ENCODE measurements at regions not wholly inside any gene's neighbourhood (a gene's known extent, or its start where the extent isn't known, plus 50 kb on each side); places are given as distances from the start of the nearest gene placed in this dataset.

GRCh38 chr1:21347072-21347581 lies 56.9 kb upstream of the ECE1 start:
- Histone ChIP-seq H2BK12ac (ENCODE audit: low read length) (no peak overlapping the region), H2BK120ac (ENCODE audit: insufficient read depth, low read length, poor library complexity) (no peak overlapping the region), H2AFZ (ENCODE audit: insufficient read depth, low read length, poor library complexity) (no peak overlapping the region), H3K4ac (ENCODE audit: low read depth, low read length) (no peak overlapping the region), H2AK5ac (ENCODE audit: low read length) (no peak overlapping the region), H4K12ac (ENCODE audit: low read depth, low read length) (no peak overlapping the region), H3K4me3 (ENCODE audit: low read depth, low read length) (no peak overlapping the region), H3K18ac (ENCODE audit: low read length) (no peak overlapping the region), H3K36me3 (ENCODE audit: control insufficient read depth in 1 of 2, insufficient read depth in 2 of 2, low read length in 2 of 2) (no peaks in the 10 kb centered on the region), H3K9me3 (ENCODE audit: insufficient read depth, low read depth, low read length) (no peaks in the 10 kb centered on the region), H3K27ac (ENCODE audit: low read depth, low read length) (no peak overlapping the region), H3K4me2 (ENCODE audit: low read length) (no peak overlapping the region), H3K14ac (ENCODE audit: low read length) (no peak overlapping the region), H3K4me1 (ENCODE audit: control insufficient read depth in 1 of 2, insufficient read depth in 2 of 2, low read length in 2 of 2) (peaks cover 12 to 21% of the 10 kb centered on the region in 2 experiments), H3K23ac (ENCODE audit: low read length) (no peak overlapping the region), H3K79me2 (ENCODE audit: control insufficient read depth, insufficient read depth, low read length, poor library complexity) (peaks cover 6% of the 10 kb centered on the region), H3K79me1 (ENCODE audit: low read length) (peaks cover 8% of the 10 kb centered on the region), H4K8ac (ENCODE audit: low read depth, low read length) (no peak overlapping the region), H3K9ac (ENCODE audit: low read length) (no peak overlapping the region), H3K27me3 (ENCODE audit: insufficient read depth, low read length) (no peaks in the 10 kb centered on the region), H2BK5ac (ENCODE audit: low read depth, low read length, poor library complexity) (no peak overlapping the region), H4K91ac (ENCODE audit: low read depth, low read length) (no peak overlapping the region)
- no peak for DNase-seq
- no CpG with 5 or more reads among the region's 8 CpGs for WGBS (ENCODE audit: extremely low coverage, insufficient coverage, insufficient read length)

- no CpG with 5 or more reads among the region's 13 CpGs for WGBS (ENCODE audit: extremely low coverage, insufficient coverage, insufficient read length)
- Histone ChIP-seq H3K79me2 (ENCODE audit: control insufficient read depth, insufficient read depth, low read length, poor library complexity) (peaks cover 6% of the 10 kb centered on the region), H2AFZ (ENCODE audit: insufficient read depth, low read length, poor library complexity) (no peak overlapping the region), H2BK12ac (ENCODE audit: low read length) (peak overlapping the region; percentile 1), H2BK5ac (ENCODE audit: low read depth, low read length, poor library complexity) (no peak overlapping the region), H4K91ac (ENCODE audit: low read depth, low read length) (no peak overlapping the region), H3K23ac (ENCODE audit: low read length) (no peak overlapping the region), H3K79me1 (ENCODE audit: low read length) (peaks cover 8% of the 10 kb centered on the region), H2BK120ac (ENCODE audit: insufficient read depth, low read length, poor library complexity) (no peak overlapping the region), H3K4me2 (ENCODE audit: low read length) (peak overlapping the region; percentile 84), H3K36me3 (ENCODE audit: control insufficient read depth in 1 of 2, insufficient read depth in 2 of 2, low read length in 2 of 2) (no peaks in the 10 kb centered on the region), H4K8ac (ENCODE audit: low read depth, low read length) (peak overlapping the region; percentile 14), H3K9me3 (ENCODE audit: insufficient read depth, low read depth, low read length) (no peaks in the 10 kb centered on the region), H3K4ac (ENCODE audit: low read depth, low read length) (no peak overlapping the region), H3K14ac (ENCODE audit: low read length) (no peak overlapping the region), H3K27ac (ENCODE audit: low read depth, low read length) (no peak overlapping the region), H4K12ac (ENCODE audit: low read depth, low read length) (peak overlapping the region; percentile 4), H3K4me1 (ENCODE audit: control insufficient read depth in 1 of 2, insufficient read depth in 2 of 2, low read length in 2 of 2) (peaks cover 12 to 21% of the 10 kb centered on the region in 2 experiments), H2AK5ac (ENCODE audit: low read length) (peak overlapping the region; percentile 11), H3K27me3 (ENCODE audit: insufficient read depth, low read length) (no peaks in the 10 kb centered on the region), H3K4me3 (ENCODE audit: low read depth, low read length) (no peak overlapping the region), H3K18ac (ENCODE audit: low read length) (no peak overlapping the region), H3K9ac (ENCODE audit: low read length) (no peak overlapping the region)
- DNase-seq: no peak
Measured at GRCh38 chr1:21346365-21347071, 56.3 kb upstream of the ECE1 start.

DNA sequence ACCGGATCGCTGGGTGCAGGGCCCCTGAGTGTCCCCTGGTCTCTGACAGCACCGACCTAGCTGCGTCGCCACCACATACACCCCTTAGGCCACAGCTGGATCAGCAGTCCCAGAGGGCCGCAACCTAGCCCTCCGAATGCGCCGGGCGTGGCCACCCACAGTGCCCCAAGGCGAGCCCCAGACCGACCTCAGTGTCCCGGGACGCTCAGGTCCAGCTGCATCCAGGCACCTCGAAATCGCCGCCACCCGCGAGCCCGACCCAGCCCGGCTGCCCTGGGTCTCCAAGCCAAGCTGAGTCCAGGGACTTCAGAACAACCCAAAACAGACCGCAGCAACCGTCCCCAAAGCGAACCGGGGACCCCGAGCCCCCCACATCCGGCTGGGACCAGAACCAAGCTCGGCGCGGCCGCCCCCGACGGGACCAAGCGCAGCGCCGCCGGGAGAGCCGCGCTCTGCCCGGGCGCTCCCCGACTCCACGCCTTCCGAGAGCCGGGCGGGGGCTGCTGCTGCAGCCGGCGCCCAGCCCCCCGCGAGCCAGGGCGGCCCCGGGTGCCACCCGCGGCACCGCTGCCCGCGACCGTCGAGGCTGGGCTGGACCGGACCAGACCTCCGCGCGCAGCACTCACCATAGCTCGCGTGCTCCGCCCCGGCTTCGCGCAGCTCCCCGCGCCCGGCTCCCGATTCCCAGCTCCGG lies 54.6 kb upstream of the ECE1 start:
- peak overlapping the region; percentile 27 for H4K12ac ChIP-seq (ENCODE audit: low read depth, low read length)
- H2BK120ac ChIP-seq (ENCODE audit: insufficient read depth, low read length, poor library complexity): peak overlapping the region; percentile 61
- H3K9me3 ChIP-seq (ENCODE audit: insufficient read depth, low read depth, low read length): no peaks in the 10 kb centered on the region
- peak overlapping the region; percentile 63 for H2AFZ ChIP-seq (ENCODE audit: insufficient read depth, low read length, poor library complexity)
- peaks cover 0 to 1% of the 10 kb centered on the region in 2 experiments for H3K36me3 ChIP-seq (ENCODE audit: control insufficient read depth in 1 of 2, insufficient read depth in 2 of 2, low read length in 2 of 2)
- peak overlapping the region; percentile 81 for H3K4me3 ChIP-seq (ENCODE audit: low read depth, low read length)
- no peak overlapping the region for H3K23ac ChIP-seq (ENCODE audit: low read length)
- no peak overlapping the region for H3K27ac ChIP-seq (ENCODE audit: low read depth, low read length)
- DNase-seq: no peak
- peak overlapping the region; percentile 15 for H2BK5ac ChIP-seq (ENCODE audit: low read depth, low read length, poor library complexity)
- H3K79me2 ChIP-seq (ENCODE audit: control insufficient read depth, insufficient read depth, low read length, poor library complexity): peaks cover 6% of the 10 kb centered on the region
- H4K8ac ChIP-seq (ENCODE audit: low read depth, low read length): peak overlapping the region; percentile 73
- H3K79me1 ChIP-seq (ENCODE audit: low read length): peaks cover 8% of the 10 kb centered on the region
- H3K9ac ChIP-seq (ENCODE audit: low read length): peak overlapping the region; percentile 79
- peak overlapping the region; percentile 91 for H3K18ac ChIP-seq (ENCODE audit: low read length)
- H3K4me2 ChIP-seq (ENCODE audit: low read length): peak overlapping the region; percentile 84
- peak overlapping the region; percentile 81 for H4K91ac ChIP-seq (ENCODE audit: low read depth, low read length)
- H2BK12ac ChIP-seq (ENCODE audit: low read length): no peak overlapping the region
- H3K27me3 ChIP-seq (ENCODE audit: insufficient read depth, low read length): no peaks in the 10 kb centered on the region
- peaks cover 15 to 26% of the 10 kb centered on the region in 2 experiments for H3K4me1 ChIP-seq (ENCODE audit: control insufficient read depth in 1 of 2, insufficient read depth in 2 of 2, low read length in 2 of 2)
- no CpG with 5 or more reads among the region's 74 CpGs for WGBS (ENCODE audit: extremely low coverage, insufficient coverage, insufficient read length)
- H3K14ac ChIP-seq (ENCODE audit: low read length): peak overlapping the region; percentile 74
- H2AK5ac ChIP-seq (ENCODE audit: low read length): no peak overlapping the region
- H3K4ac ChIP-seq (ENCODE audit: low read depth, low read length): peak overlapping the region; percentile 43

GRCh38 chr1:21344098-21344749 lies 54.0 kb upstream of the ECE1 start:
- no CpG with 5 or more reads among the region's 14 CpGs for WGBS (ENCODE audit: extremely low coverage, insufficient coverage, insufficient read length)

More at GRCh38 chr1:21344098-21344749, 54.0 kb upstream of the ECE1 start:
- Histone ChIP-seq H2BK5ac (ENCODE audit: low read depth, low read length, poor library complexity) (no peak overlapping the region), H3K4me3 (ENCODE audit: low read depth, low read length) (peak overlapping the region; percentile 81), H3K9ac (ENCODE audit: low read length) (no peak overlapping the region), H2BK120ac (ENCODE audit: insufficient read depth, low read length, poor library complexity) (no peak overlapping the region), H2BK12ac (ENCODE audit: low read length) (no peak overlapping the region), H3K4me2 (ENCODE audit: low read length) (peak overlapping the region; percentile 84), H4K12ac (ENCODE audit: low read depth, low read length) (no peak overlapping the region), H2AK5ac (ENCODE audit: low read length) (no peak overlapping the region), H3K23ac (ENCODE audit: low read length) (no peak overlapping the region), H3K4me1 (ENCODE audit: control insufficient read depth in 1 of 2, insufficient read depth in 2 of 2, low read length in 2 of 2) (peaks cover 21 to 30% of the 10 kb centered on the region in 2 experiments), H3K9me3 (ENCODE audit: insufficient read depth, low read depth, low read length) (no peaks in the 10 kb centered on the region), H3K14ac (ENCODE audit: low read length) (no peak overlapping the region), H3K79me2 (ENCODE audit: control insufficient read depth, insufficient read depth, low read length, poor library complexity) (peaks cover 8% of the 10 kb centered on the region), H3K18ac (ENCODE audit: low read length) (no peak overlapping the region), H3K4ac (ENCODE audit: low read depth, low read length) (no peak overlapping the region), H3K27ac (ENCODE audit: low read depth, low read length) (no peak overlapping the region), H3K79me1 (ENCODE audit: low read length) (peaks cover 8% of the 10 kb centered on the region), H4K91ac (ENCODE audit: low read depth, low read length) (no peak overlapping the region), H2AFZ (ENCODE audit: insufficient read depth, low read length, poor library complexity) (no peak overlapping the region), H4K8ac (ENCODE audit: low read depth, low read length) (no peak overlapping the region), H3K36me3 (ENCODE audit: control insufficient read depth in 1 of 2, insufficient read depth in 2 of 2, low read length in 2 of 2) (peaks cover 0 to 1% of the 10 kb centered on the region in 2 experiments), H3K27me3 (ENCODE audit: insufficient read depth, low read length) (no peaks in the 10 kb centered on the region)
- DNase-seq: no peak

Measured in trophoblast cell (in vitro differentiated cells and primary cell).